K562 (cell line): ENCODE measurements at regions not wholly inside any gene's neighbourhood (a gene's known extent, or its start where the extent isn't known, plus 50 kb on each side); places are given as distances from the start of the nearest gene placed in this dataset.

Source experiments
- ATAC-seq: fragments of 200-7000 bp; cut with Tn5 transposase; 3 replicates; pipeline ENCODE4 v1.9.1; 2020; ENCODE audit warnings: moderate library complexity
- BruUV-seq: library from RNA; stranded (reverse); fragments of 400-500 nt; replicated peaks from 2 replicates; lab custom pipeline; 2021; lab: Mats Ljungman, UMichigan
- CTCF ChIA-PET: fragments of 300-600 bp; formaldehyde crosslinking; extraction: SDS; loops from one replicate; lab custom pipeline; 2021; ENCODE audit warnings: low intra/inter-chr PET ratio; lab: Yijun Ruan, JAX
- POLR2A ChIA-PET: fragments of 300-600, 350-650 bp; sonication (Branson Sonifier 250); formaldehyde crosslinking; extraction: SDS; loops from one replicate; lab custom pipeline; 2021; ENCODE audit warnings: antibody characterized with exemption, inconsistent platforms; lab: Yijun Ruan, JAX
- DNase-seq, 4 experiments: peaks; one replicate each; pipeline versions ENCODE4 v3.0.0 to v3.0.0-alpha.2; 2011 to 2018; ENCODE audit warnings: low spot score in 3 of 4, mixed read lengths in 3 of 4; ENCODE audit errors: extremely low read depth in 1 of 4
- FAIRE-seq: peaks from 2 replicates; lab custom pipeline; 2011; peaks lifted over from hg19 to GRCh38; lab: Jason Lieb, UNC
- H2AFZ ChIP-seq: 2 replicates; pipeline ENCODE4 v1.6.0; 2011; ENCODE audit warnings: low read depth, low read length, control low read depth, inconsistent platforms
- H3K27ac ChIP-seq: fragments of 200-600 bp; 3 replicates; pipeline ENCODE4 v1.8.0; 2011; ENCODE audit warnings: low read depth, mild to moderate bottlenecking, control low read depth, inconsistent platforms, low read length, moderate library complexity, mixed read lengths; ENCODE audit errors: extremely low read depth
- H3K27me3 ChIP-seq, 2 experiments: fragments of 300-600 bp in 1 of 2; 2 replicates in 1 of 2; 3 replicates in 1 of 2; pipeline versions ENCODE4 v1.6.0 to v1.8.0; 2011; ENCODE audit warnings: inconsistent platforms in 2 of 2, low read length in 2 of 2, mild to moderate bottlenecking in 1 of 2, mixed read lengths in 1 of 2, moderate library complexity in 1 of 2; ENCODE audit not compliant: control insufficient read depth in 2 of 2, insufficient read depth in 2 of 2
- H3K36me3 ChIP-seq: fragments of 300-600 bp; 3 replicates; pipeline ENCODE4 v1.8.0; 2011; ENCODE audit warnings: mild to moderate bottlenecking, low read length, inconsistent platforms; ENCODE audit not compliant: control insufficient read depth, insufficient read depth
- H3K4me1 ChIP-seq, 2 experiments: fragments of 200-600 bp in 1 of 2; replicated peaks in 1 of 2; 2 replicates in 1 of 2; 3 replicates in 1 of 2; pipeline versions ENCODE4 v1.5.1 to v1.8.0; 2011; ENCODE audit warnings: inconsistent platforms in 2 of 2, low read length in 2 of 2, mild to moderate bottlenecking in 1 of 2, mixed read lengths in 1 of 2, moderate library complexity in 1 of 2; ENCODE audit not compliant: control insufficient read depth in 2 of 2, insufficient read depth in 2 of 2
- H3K4me2 ChIP-seq: 2 replicates; pipeline ENCODE4 v1.6.1; 2011; ENCODE audit warnings: low read length, control low read depth, inconsistent platforms, mixed read lengths; ENCODE audit not compliant: insufficient read depth
- H3K4me3 ChIP-seq: fragments of 200-600 bp; sonication (generic), shearing (Covaris generic); 2 replicates; pipeline ENCODE4 v1.5.1; 2016; ENCODE audit warnings: control low read depth, inconsistent platforms
- H3K79me2 ChIP-seq: fragments of 200-600 bp; 3 replicates; pipeline ENCODE4 v1.8.0; 2011; ENCODE audit warnings: low read length, inconsistent platforms; ENCODE audit not compliant: control insufficient read depth, insufficient read depth
- H3K9ac ChIP-seq, 2 experiments: 2 replicates each; pipeline versions ENCODE4 v1.6.0 to v1.6.1; 2011; ENCODE audit warnings: low read depth in 2 of 2, low read length in 2 of 2, control low read depth in 1 of 2, inconsistent platforms in 1 of 2, mild to moderate bottlenecking in 1 of 2, mixed read lengths in 1 of 2; ENCODE audit not compliant: insufficient read depth in 1 of 2
- H3K9me1 ChIP-seq: one replicate; pipeline ENCODE4 v1.6.0; 2011; ENCODE audit warnings: inconsistent platforms, mild to moderate bottlenecking, low read length, moderate library complexity; ENCODE audit not compliant: control insufficient read depth, insufficient read depth
- H3K9me3 ChIP-seq: replicated peaks from 2 replicates; pipeline ENCODE4 v1.5.1; 2011; ENCODE audit warnings: low read depth, low read length, inconsistent platforms; ENCODE audit not compliant: control insufficient read depth, insufficient read depth
- H4K20me1 ChIP-seq: replicated peaks from 2 replicates; pipeline ENCODE4 v1.6.1; 2011; ENCODE audit warnings: low read length, inconsistent platforms, mixed read lengths; ENCODE audit not compliant: control insufficient read depth, insufficient read depth
- AFF4 ChIP-seq: sonication (generic); formaldehyde crosslinking; IDR thresholded peaks from 2 replicates; pipeline ENCODE4 v1.8.0; 2023; ENCODE audit warnings: mild to moderate bottlenecking, missing genetic modification reagents
- ARID1B ChIP-seq: fragments of 450-650 bp; IDR thresholded peaks from 2 replicates; pipeline ENCODE4 v1.6.1; 2016; ENCODE audit warnings: antibody characterized with exemption, mild to moderate bottlenecking, inconsistent platforms
- DEAF1 ChIP-seq: fragments of 450-650 bp; formaldehyde crosslinking; IDR thresholded peaks from 2 replicates; pipeline ENCODE4 v1.4.0; 2020; ENCODE audit warnings: mild to moderate bottlenecking, moderate library complexity
- DMBX1 ChIP-seq: fragments of 250-450 bp; sonication (Bioruptor Pico); IDR thresholded peaks from 2 replicates; pipeline ENCODE4 v1.8.0; 2022; ENCODE audit warnings: inconsistent platforms, mild to moderate bottlenecking, moderate library complexity, borderline replicate concordance
- HDAC8 ChIP-seq: fragments of 450-650 bp; IDR thresholded peaks from 2 replicates; pipeline ENCODE4 v1.6.1; 2016; ENCODE audit warnings: mild to moderate bottlenecking, missing genetic modification characterization, moderate library complexity, missing compliant biosample characterization
- HNRNPH1 ChIP-seq: fragments of 200-400 bp; formaldehyde crosslinking; optimal IDR thresholded peaks from 2 replicates; pipeline ENCODE3; 2017; ENCODE audit warnings: low read depth, mild to moderate bottlenecking, low read length, moderate library complexity
- IRF1 ChIP-seq: sonication (generic); formaldehyde crosslinking; IDR thresholded peaks from 2 replicates; pipeline ENCODE4 v1.8.0; 2022; ENCODE audit warnings: missing genetic modification reagents, mild to moderate bottlenecking, borderline replicate concordance
- MAX ChIP-seq: sonication (generic); formaldehyde crosslinking; IDR thresholded peaks from 2 replicates; pipeline ENCODE4 v1.9.0; 2022; ENCODE audit warnings: mild to moderate bottlenecking, missing genetic modification reagents
- MCM7 ChIP-seq, 2 experiments: fragments of 450-650 bp; IDR thresholded peaks; 2 replicates each; pipeline ENCODE4 v1.6.1; 2016 to 2018
- SIN3B ChIP-seq: fragments of 450-650 bp; IDR thresholded peaks from 2 replicates; pipeline ENCODE4 v1.6.1; 2017; ENCODE audit warnings: low read depth, mild to moderate bottlenecking, moderate library complexity
- YBX1 ChIP-seq: fragments of 450-650 bp; IDR thresholded peaks from 2 replicates; pipeline ENCODE4 v1.7.1; 2016; ENCODE audit warnings: mild to moderate bottlenecking
- ZBTB1 ChIP-seq: sonication (generic); formaldehyde crosslinking; IDR thresholded peaks from 2 replicates; pipeline ENCODE4 v1.8.1; 2023; ENCODE audit warnings: missing genetic modification reagents, low read depth, mild to moderate bottlenecking, borderline replicate concordance
- ZBTB5 ChIP-seq: fragments of 450-650 bp; IDR thresholded peaks from 2 replicates; pipeline ENCODE4 v1.6.1; 2017; ENCODE audit warnings: antibody characterized with exemption
- ZNF23 ChIP-seq: fragments of 250-450 bp; sonication (Bioruptor Pico); IDR thresholded peaks from 2 replicates; pipeline ENCODE4 v1.4.0; 2020; ENCODE audit warnings: mild to moderate bottlenecking
- WGBS: fragments of 100-300 bp; shearing (Covaris generic); methylation state at CpG from one replicate; pipeline ENCODE4 v1.1.6; 2016; ENCODE audit warnings: low coverage, mixed read lengths; ENCODE audit not compliant: insufficient coverage; ENCODE audit errors: missing lambda C conversion rate; 5-methylcytosine and 5-hydroxymethylcytosine counted together
- in situ Hi-C: fragments of 300-500 bp; cut with MboI; formaldehyde crosslinking; loops from 4 replicates; pipeline ENCODE4 v1.15.0; 2018; ENCODE audit warnings: inconsistent platforms, mixed read lengths
- intact Hi-C: fragments of 100-400 bp; cut with micrococcal nuclease; formaldehyde crosslinking; loops from 2 replicates; pipeline ENCODE4 v1.14.2; 2022

GRCh38 chr20:58001381-58001780, 227.1 kb downstream of the ANKRD60 start (continued):
- TF ChIP-seq AFF4 (CRISPR knock-in tag) (no peak), YBX1 (no peak), MCM7 (IDR thresholded peaks at IDR 0.05) (no peak)

- no peaks in the 10 kb centered on the region for H4K20me1 ChIP-seq
- CTCF ChIA-PET: no interaction called here
- H3K4me1 ChIP-seq: no peaks in the 10 kb centered on the region
- no TSS peak for BruUV-seq
- no peak for FAIRE-seq
- H3K9me1 ChIP-seq: no peaks in the 10 kb centered on the region
- 0% methylated on average over 2 of the region's 2 CpGs for WGBS
- H3K79me2 ChIP-seq: no peaks in the 10 kb centered on the region
- no peak overlapping the region for H3K27ac ChIP-seq
- H3K9ac ChIP-seq: no peak overlapping the region
- H3K27me3 ChIP-seq: peaks cover 5 to 26% of the 10 kb centered on the region in 2 experiments; a peak in 4 of 5 replicates
- in situ Hi-C loops (no loop called here), intact Hi-C loops (no loop called here)
- H3K4me3 ChIP-seq: no peak overlapping the region
- no peaks in the 10 kb centered on the region for H3K9me3 ChIP-seq
- no peaks in the 10 kb centered on the region for H3K36me3 ChIP-seq
- no peak for DNase-seq
- H2AFZ ChIP-seq: no peak overlapping the region
- ATAC-seq: no peak
- POLR2A ChIA-PET: no interaction called here
- no peak overlapping the region for H3K4me2 ChIP-seq
- no peak for TF ChIP-seq DMBX1
- TF ChIP-seq HDAC8 (tag): no peak
- no peak for TF ChIP-seq ZNF23 (CRISPR knock-in tag)
- TF ChIP-seq HNRNPH1: no peak
- no peak for TF ChIP-seq MAX (CRISPR knock-in tag)
- no peak for TF ChIP-seq ZBTB5
- no peak for TF ChIP-seq ARID1B
- no peak for TF ChIP-seq ZBTB1 (CRISPR knock-in tag)
- TF ChIP-seq SIN3B: no peak
- no peak for TF ChIP-seq IRF1 (CRISPR knock-in tag)
- no peak for TF ChIP-seq DEAF1 (CRISPR knock-in tag)
Observed at GRCh38 chr20:58000861-58001260, 227.6 kb downstream of the ANKRD60 start.
